ENCODE measurements at regions not wholly inside any gene's neighbourhood (a gene's known extent, or its start where the extent isn't known, plus 50 kb on each side); places are given as distances from the start of the nearest gene placed in this dataset.

DNA sequence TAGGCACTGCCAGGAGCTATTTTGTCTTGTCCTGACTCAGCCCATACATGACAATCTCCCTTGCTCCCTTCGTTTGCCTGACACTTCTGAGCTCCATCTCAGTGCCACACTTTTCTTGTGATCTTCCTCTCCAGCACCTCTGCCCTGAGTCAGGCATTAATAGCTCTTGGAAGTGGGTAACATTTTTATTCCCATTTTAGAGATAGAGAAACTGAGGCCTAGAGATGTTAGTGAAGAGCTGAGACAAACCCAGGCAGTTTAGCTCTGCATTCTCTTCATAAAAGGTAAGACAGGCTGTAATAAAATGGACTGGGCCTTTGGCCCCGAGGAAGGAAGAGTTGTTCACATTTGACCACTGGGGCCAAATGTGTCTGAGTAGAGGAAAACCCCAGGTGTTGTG, 167.4 kb downstream of the DHX35 start:
- Mint-ChIP-seq H3K9me3 (ENCODE audit: low read depth) (peaks cover 8% of the 10 kb centered on the region), H3K4me3 (ENCODE audit: low read depth) (no peak overlapping the region), H3K36me3 (ENCODE audit: insufficient read depth) (no peaks in the 10 kb centered on the region), H3K27me3 (peaks cover 10% of the 10 kb centered on the region), H3K4me1 (ENCODE audit: low read depth) (no peaks in the 10 kb centered on the region), H3K27ac (no peak overlapping the region)
- TF ChIP-seq, protein P1, sequence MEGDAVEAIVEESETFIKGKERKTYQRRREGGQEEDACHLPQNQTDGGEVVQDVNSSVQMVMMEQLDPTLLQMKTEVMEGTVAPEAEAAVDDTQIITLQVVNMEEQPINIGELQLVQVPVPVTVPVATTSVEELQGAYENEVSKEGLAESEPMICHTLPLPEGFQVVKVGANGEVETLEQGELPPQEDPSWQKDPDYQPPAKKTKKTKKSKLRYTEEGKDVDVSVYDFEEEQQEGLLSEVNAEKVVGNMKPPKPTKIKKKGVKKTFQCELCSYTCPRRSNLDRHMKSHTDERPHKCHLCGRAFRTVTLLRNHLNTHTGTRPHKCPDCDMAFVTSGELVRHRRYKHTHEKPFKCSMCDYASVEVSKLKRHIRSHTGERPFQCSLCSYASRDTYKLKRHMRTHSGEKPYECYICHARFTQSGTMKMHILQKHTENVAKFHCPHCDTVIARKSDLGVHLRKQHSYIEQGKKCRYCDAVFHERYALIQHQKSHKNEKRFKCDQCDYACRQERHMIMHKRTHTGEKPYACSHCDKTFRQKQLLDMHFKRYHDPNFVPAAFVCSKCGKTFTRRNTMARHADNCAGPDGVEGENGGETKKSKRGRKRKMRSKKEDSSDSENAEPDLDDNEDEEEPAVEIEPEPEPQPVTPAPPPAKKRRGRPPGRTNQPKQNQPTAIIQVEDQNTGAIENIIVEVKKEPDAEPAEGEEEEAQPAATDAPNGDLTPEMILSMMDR (IDR thresholded peaks at IDR 0.05; ENCODE audit: unreplicated experiment), result no peak
- DNase-seq (ENCODE audit: low spot score, unreplicated experiment), result no peak

GRCh38 chr20:39124064-39124463, 161.9 kb downstream of the DHX35 start:
- Mint-ChIP-seq H3K27me3 (no peaks in the 10 kb centered on the region), H3K27ac (no peak overlapping the region), H3K36me3 (ENCODE audit: insufficient read depth) (no peaks in the 10 kb centered on the region), H3K9me3 (ENCODE audit: low read depth) (peaks cover 8% of the 10 kb centered on the region), H3K4me1 (ENCODE audit: low read depth) (peaks cover 12% of the 10 kb centered on the region), H3K4me3 (ENCODE audit: low read depth) (no peak overlapping the region)
- DNase-seq (ENCODE audit: low spot score, unreplicated experiment), result no peak
- TF ChIP-seq, protein P1 (IDR thresholded peaks at IDR 0.05; ENCODE audit: unreplicated experiment), result no peak

DNA sequence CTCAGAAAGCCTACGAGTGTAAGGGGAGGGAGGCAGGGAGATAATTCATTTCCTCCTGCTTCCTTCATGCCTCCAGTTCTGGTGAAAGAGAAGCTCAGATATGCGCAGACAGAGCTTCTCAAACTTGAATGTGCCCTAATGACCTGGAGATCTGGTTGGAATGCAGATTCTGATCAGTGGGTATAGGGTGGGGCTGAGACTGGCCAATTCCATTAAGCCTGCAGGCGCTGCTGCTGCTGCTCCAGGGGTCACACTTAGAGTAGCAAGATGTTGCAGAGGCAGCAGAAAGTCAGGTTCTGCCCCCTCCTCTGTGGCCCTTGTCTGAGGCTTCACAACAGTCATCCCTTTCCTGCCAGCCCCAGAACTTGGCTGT, 161.0 kb downstream of the DHX35 start:
- Mint-ChIP-seq H3K27ac (no peak overlapping the region), H3K4me3 (ENCODE audit: low read depth) (no peak overlapping the region), H3K27me3 (no peaks in the 10 kb centered on the region), H3K36me3 (ENCODE audit: insufficient read depth) (no peaks in the 10 kb centered on the region), H3K9me3 (ENCODE audit: low read depth) (peaks cover 8% of the 10 kb centered on the region), H3K4me1 (ENCODE audit: low read depth) (peaks cover 12% of the 10 kb centered on the region)
- TF ChIP-seq, protein P1 (IDR thresholded peaks at IDR 0.05; ENCODE audit: unreplicated experiment), result no peak
- no peak for DNase-seq (ENCODE audit: low spot score, unreplicated experiment)

DNA sequence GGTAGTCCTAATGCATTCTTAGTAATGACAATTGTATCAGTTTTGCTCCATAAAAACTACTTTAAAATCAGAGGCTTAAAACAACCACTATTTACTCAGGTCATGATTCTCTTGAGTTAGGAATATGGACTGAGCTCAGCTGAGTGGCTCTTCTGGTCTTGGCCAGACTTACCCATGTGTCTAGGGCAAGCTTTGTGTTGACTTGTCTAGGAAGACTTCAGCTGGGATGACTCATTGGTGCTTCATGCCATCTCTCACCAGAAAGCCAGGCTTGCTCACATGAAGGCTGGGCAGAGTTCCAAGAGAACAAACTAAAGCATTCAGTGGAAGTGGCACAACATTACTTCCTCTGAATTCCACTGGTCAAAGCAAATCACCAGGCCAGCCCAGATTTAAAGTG, 155.3 kb downstream of the DHX35 start:
- Mint-ChIP-seq H3K9me3 (ENCODE audit: low read depth) (no peaks in the 10 kb centered on the region), H3K36me3 (ENCODE audit: insufficient read depth) (no peaks in the 10 kb centered on the region), H3K27ac (no peak overlapping the region), H3K4me1 (ENCODE audit: low read depth) (peaks cover 4% of the 10 kb centered on the region), H3K27me3 (peaks cover 2% of the 10 kb centered on the region), H3K4me3 (ENCODE audit: low read depth) (no peak overlapping the region)
- no peak for DNase-seq (ENCODE audit: low spot score, unreplicated experiment)
- TF ChIP-seq, protein P1 (IDR thresholded peaks at IDR 0.05; ENCODE audit: unreplicated experiment), result no peak

- peaks cover 11% of the 10 kb centered on the region for H3K27me3 Mint-ChIP-seq
- H3K4me3 Mint-ChIP-seq (ENCODE audit: low read depth), result no peak overlapping the region
- no peaks in the 10 kb centered on the region for H3K9me3 Mint-ChIP-seq (ENCODE audit: low read depth)
- H3K36me3 Mint-ChIP-seq (ENCODE audit: insufficient read depth), result no peaks in the 10 kb centered on the region
- DNase-seq (ENCODE audit: low spot score, unreplicated experiment), result no peak
- no peak overlapping the region for H3K27ac Mint-ChIP-seq
- peaks cover 6% of the 10 kb centered on the region for H3K4me1 Mint-ChIP-seq (ENCODE audit: low read depth)
- TF ChIP-seq, protein P1 (IDR thresholded peaks at IDR 0.05; ENCODE audit: unreplicated experiment), result no peak
These were observed 153.9 kb downstream of the DHX35 start for GRCh38 chr20:39116020-39116419.

All from progenitor cell of endocrine pancreas (in vitro differentiated cells).